NCI-H146 treated with DMSO at 0.1 percent for 48 hours (cell line): ENCODE measurements at regions not wholly inside any gene's neighbourhood (a gene's known extent, or its start where the extent isn't known, plus 50 kb on each side); places are given as distances from the start of the nearest gene placed in this dataset.
"Not testable (repeated sequence)": the region's sequence is repeated elsewhere in the genome, so short reads cannot be mapped to it uniquely, and the experiment has no call there.

Experiments
- DNase-seq: peaks from one replicate; lab custom pipeline; 2025; ENCODE audit not compliant: unreplicated experiment; lab: John Stamatoyannopoulos, UW

GRCh38 chr2:105691947-105692390, 52.7 kb upstream of the NCK2 start:
- no peak for DNase-seq

GRCh38 chr2:105690566-105690965, 54.1 kb upstream of the NCK2 start:
- DNase-seq, result no peak

- DNase-seq, result no peak
Measured at GRCh38 chr2:105689484-105689883, 55.2 kb upstream of the NCK2 start.

GRCh38 chr2:105688946-105689345, 55.8 kb upstream of the NCK2 start:
- DNase-seq, result no peak

GRCh38 chr2:105686588-105686987, 58.1 kb upstream of the NCK2 start:
- no peak for DNase-seq

GRCh38 chr2:105683011-105683492, 61.7 kb upstream of the NCK2 start:
- no peak for DNase-seq

- no peak for DNase-seq
Measured at GRCh38 chr2:105682401-105682800, 62.3 kb upstream of the NCK2 start.

- DNase-seq, result no peak
Measured at GRCh38 chr2:105681927-105682326, 62.8 kb upstream of the NCK2 start.

GRCh38 chr2:105680357-105680756, 64.4 kb upstream of the NCK2 start:
- no peak for DNase-seq

GRCh38 chr2:105678346-105678745, 66.4 kb upstream of the NCK2 start:
- no peak for DNase-seq

GRCh38 chr2:105677901-105678300, 66.8 kb upstream of the NCK2 start:
- DNase-seq, result no peak

GRCh38 chr2:105675841-105676240, 68.9 kb upstream of the NCK2 start:
- DNase-seq, result no peak

GRCh38 chr2:105674859-105675541, 69.7 kb upstream of the NCK2 start:
- DNase-seq, result no peak

GRCh38 chr2:105674401-105674800, 70.3 kb upstream of the NCK2 start:
- no peak for DNase-seq

- no peak for DNase-seq
Measured at GRCh38 chr2:105671156-105671555, 73.6 kb upstream of the NCK2 start.

GRCh38 chr2:105669384-105669891, 75.3 kb upstream of the NCK2 start:
- no peak for DNase-seq

- no peak for DNase-seq
Measured at GRCh38 chr2:105665480-105665879, 79.2 kb upstream of the NCK2 start.

- no peak for DNase-seq
Measured at GRCh38 chr2:105660489-105660888, 84.2 kb upstream of the NCK2 start.

- DNase-seq, result not testable (repeated sequence)
Measured at GRCh38 chr2:105655723-105656606, 88.7 kb upstream of the NCK2 start.

GRCh38 chr2:105655244-105655643, 89.5 kb upstream of the NCK2 start:
- DNase-seq, result no peak

GRCh38 chr2:105654474-105655004, 90.2 kb upstream of the NCK2 start:
- DNase-seq, result no peak

- no peak for DNase-seq
Measured at GRCh38 chr2:105653302-105653701, 91.4 kb upstream of the NCK2 start.
